ENCODE measurements at regions not wholly inside any gene's neighbourhood (a gene's known extent, or its start where the extent isn't known, plus 50 kb on each side); places are given as distances from the start of the nearest gene placed in this dataset.

DNA sequence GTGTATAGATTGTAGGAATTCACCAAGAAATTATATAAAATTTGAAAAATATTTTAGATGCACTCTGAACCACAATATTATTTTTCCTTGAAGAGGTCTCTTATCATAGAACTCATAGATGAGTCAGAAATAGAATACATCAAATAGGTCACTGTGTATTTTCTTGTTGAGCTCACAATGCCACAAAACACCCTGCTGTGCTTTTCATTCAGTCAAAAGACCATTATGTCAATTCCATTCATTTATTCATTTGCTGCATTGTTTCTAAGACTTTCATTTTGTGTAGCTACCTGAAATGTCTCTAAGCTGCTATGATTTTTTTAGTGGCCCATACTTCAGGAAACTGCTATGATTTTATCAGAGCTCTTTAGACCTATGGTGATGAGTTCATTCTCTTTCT, 231.9 kb upstream of the AVPR1A start:
- Histone ChIP-seq H3K79me2 (ENCODE audit: control insufficient read depth, insufficient read depth, low read length) (no peaks in the 10 kb centered on the region), H3K4me1 (ENCODE audit: control insufficient read depth, extremely low read depth, insufficient read depth, low read length) (no peaks in the 10 kb centered on the region), H3K4me3 (replicated peaks in 1 of 3; ENCODE audit: insufficient read depth in 1 of 3, low read depth in 1 of 3, low read length in 3 of 3) (no peak overlapping the region), H3K9me3 (replicated peaks; ENCODE audit: control insufficient read depth, insufficient read depth, low read length) (no peaks in the 10 kb centered on the region), H3K27ac (ENCODE audit: insufficient read depth, low read depth, low read length) (no peak overlapping the region), H3K4me2 (ENCODE audit: insufficient read depth, low read length) (no peak overlapping the region), H3K9ac (replicated peaks; ENCODE audit: extremely low read depth, insufficient read depth, low read length) (no peak overlapping the region), H4K20me1 (replicated peaks; ENCODE audit: control insufficient read depth, extremely low read depth, insufficient read depth, low read length) (no peaks in the 10 kb centered on the region), H3K9me1 (replicated peaks; ENCODE audit: control insufficient read depth, extremely low read depth, insufficient read depth, low read length) (no peaks in the 10 kb centered on the region), H3K36me3 (ENCODE audit: control insufficient read depth in 2 of 2, extremely low read depth in 1 of 2, insufficient read depth in 2 of 2, low read length in 2 of 2) (no peaks in the 10 kb centered on the region), H3K27me3 (ENCODE audit: control insufficient read depth in 2 of 2, insufficient read depth in 2 of 2, low read length in 2 of 2) (no peaks in the 10 kb centered on the region), H2AFZ (ENCODE audit: low read depth, low read length) (no peak overlapping the region)
- no peak for DNase-seq (ENCODE audit: low read depth, low spot score)
- dilution Hi-C loops (cut with MboI; ENCODE audit: extremely low pct_ligation_motif_present, low sequenced_read_pairs) (no loop called here), intact Hi-C loops (cut with micrococcal nuclease) (no loop called here)
- CTCF ChIA-PET, result no interaction called here
- FAIRE-seq, result no peak
- TF ChIP-seq CTCF (IDR thresholded peaks at IDR 0.05; ENCODE audit: extremely low read depth in 1 of 2, insufficient read depth in 1 of 2, low read depth in 1 of 2, low read length in 2 of 2) (no peak), JUN (IDR thresholded peaks at IDR 0.05; ENCODE audit: borderline replicate concordance, insufficient read depth, insufficient read length, low read depth) (no peak), EZH2 (IDR thresholded peaks at IDR 0.05; ENCODE audit: borderline replicate concordance, low read depth, low read length, severe bottlenecking) (no peak), MYC (IDR thresholded peaks at IDR 0.05; ENCODE audit: low read depth, low read length) (no peak), FOS (IDR thresholded peaks at IDR 0.05; ENCODE audit: borderline replicate concordance, insufficient read depth, low read length) (no peak), POLR2AphosphoS5 (IDR thresholded peaks at IDR 0.05; ENCODE audit: insufficient read depth, low read depth, low read length) (no peak)
- TF ChIP-seq, protein P1, sequence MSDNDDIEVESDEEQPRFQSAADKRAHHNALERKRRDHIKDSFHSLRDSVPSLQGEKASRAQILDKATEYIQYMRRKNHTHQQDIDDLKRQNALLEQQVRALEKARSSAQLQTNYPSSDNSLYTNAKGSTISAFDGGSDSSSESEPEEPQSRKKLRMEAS (IDR thresholded peaks at IDR 0.05; ENCODE audit: insufficient read depth, insufficient read length), result no peak
- BruUV-seq (replicated peaks), result no TSS peak
- POLR2A ChIA-PET, result no interaction called here

All from endothelial cell of umbilical vein (primary cell).